WTC11 (cell line): ENCODE measurements at regions not wholly inside any gene's neighbourhood (a gene's known extent, or its start where the extent isn't known, plus 50 kb on each side); places are given as distances from the start of the nearest gene placed in this dataset.

ENCODE experiments used
- ATAC-seq: fragments of 200-7000 bp; cut with Tn5 transposase; 2 replicates; pipeline ENCODE4 v1.10.0; 2021; ENCODE audit warnings: mild to moderate bottlenecking, moderate library complexity
- CTCF ChIA-PET: fragments of 300-600 bp; sonication (Branson Sonifier 250); formaldehyde crosslinking; loops from one replicate; lab custom pipeline; 2021; ENCODE audit warnings: antibody characterized with exemption; lab: Charles Lee
- POLR2A ChIA-PET: fragments of 350-600 bp; sonication (Branson Sonifier 250); formaldehyde crosslinking; loops from one replicate; lab custom pipeline; 2021; ENCODE audit warnings: antibody characterized with exemption; lab: Charles Lee
- DNase-seq: peaks from one replicate; pipeline ENCODE4 v3.0.0; 2021; ENCODE audit warnings: low spot score
- H3K27ac Mint-ChIP-seq: 2 replicates; pipeline ENCODE4 v1.8.0; 2021; ENCODE audit warnings: mixed read lengths
- H3K27me3 Mint-ChIP-seq: 2 replicates; pipeline ENCODE4 v1.8.0; 2021; ENCODE audit warnings: low read depth, mild to moderate bottlenecking, moderate library complexity, mixed read lengths
- H3K36me3 Mint-ChIP-seq: 2 replicates; pipeline ENCODE4 v1.8.0; 2021; ENCODE audit warnings: mixed read lengths
- H3K4me1 Mint-ChIP-seq: 2 replicates; pipeline ENCODE4 v1.8.0; 2022; ENCODE audit warnings: mixed read lengths
- H3K4me3 Mint-ChIP-seq: 2 replicates; pipeline ENCODE4 v1.8.0; 2021; ENCODE audit warnings: mild to moderate bottlenecking, moderate library complexity, mixed read lengths
- H3K9me3 Mint-ChIP-seq: 2 replicates; pipeline ENCODE4 v1.8.0; 2021; ENCODE audit warnings: mixed read lengths
- ATF1 ChIP-seq: sonication (generic); formaldehyde crosslinking; IDR thresholded peaks from 2 replicates; pipeline ENCODE4 v1.8.1; 2023; ENCODE audit warnings: mild to moderate bottlenecking, moderate library complexity, missing genetic modification reagents
- ATF3 ChIP-seq: sonication (generic); formaldehyde crosslinking; conservative IDR thresholded peaks from 2 replicates; pipeline ENCODE4 v1.8.1; 2022; ENCODE audit warnings: mild to moderate bottlenecking, missing genetic modification reagents
- ATF6 ChIP-seq: sonication (generic); formaldehyde crosslinking; IDR thresholded peaks from 2 replicates; pipeline ENCODE4 v1.8.1; 2023; ENCODE audit warnings: mild to moderate bottlenecking, missing genetic modification reagents
- CBFB ChIP-seq: sonication (generic); formaldehyde crosslinking; IDR thresholded peaks from 2 replicates; pipeline ENCODE4 v1.8.1; 2022; ENCODE audit warnings: mild to moderate bottlenecking, low read depth, missing genetic modification reagents
- CREB1 ChIP-seq: sonication (generic); formaldehyde crosslinking; IDR thresholded peaks from 2 replicates; pipeline ENCODE4 v1.8.0; 2023; ENCODE audit warnings: mild to moderate bottlenecking, missing genetic modification reagents
- E2F1 ChIP-seq: sonication (generic); formaldehyde crosslinking; IDR thresholded peaks from 2 replicates; pipeline ENCODE4 v1.8.0; 2022; ENCODE audit warnings: mild to moderate bottlenecking, missing genetic modification reagents
- EMX1 ChIP-seq: fragments of 250-450 bp; sonication (Bioruptor Pico); IDR thresholded peaks from 2 replicates; pipeline ENCODE4 v1.8.0; 2021; ENCODE audit warnings: mild to moderate bottlenecking
- HMGA2 ChIP-seq: fragments of 250-450 bp; sonication (Bioruptor Pico); IDR thresholded peaks from 2 replicates; pipeline ENCODE4 v1.4.0; 2021; ENCODE audit warnings: mild to moderate bottlenecking, moderate library complexity
- JAZF1 ChIP-seq: fragments of 250-450 bp; sonication (Bioruptor Pico); IDR thresholded peaks from 2 replicates; pipeline ENCODE4 v1.9.0; 2021; ENCODE audit warnings: moderate library complexity, mild to moderate bottlenecking, inconsistent platforms
- KAT7 ChIP-seq: sonication (generic); formaldehyde crosslinking; IDR thresholded peaks from 2 replicates; pipeline ENCODE4 v1.8.1; 2023; ENCODE audit warnings: missing genetic modification reagents, mild to moderate bottlenecking, borderline replicate concordance
- MAX ChIP-seq: sonication (generic); formaldehyde crosslinking; IDR thresholded peaks from 2 replicates; pipeline ENCODE4 v1.8.0; 2022; ENCODE audit warnings: mild to moderate bottlenecking, missing genetic modification reagents
- NFE2L1 ChIP-seq: sonication (generic); formaldehyde crosslinking; IDR thresholded peaks from 2 replicates; pipeline ENCODE4 v1.8.1; 2023; ENCODE audit warnings: missing genetic modification reagents
- NFYB ChIP-seq: sonication (generic); formaldehyde crosslinking; conservative IDR thresholded peaks from 2 replicates; pipeline ENCODE4 v1.8.0; 2022; ENCODE audit warnings: low read depth, missing genetic modification reagents
- NR1H2 ChIP-seq: sonication (generic); formaldehyde crosslinking; IDR thresholded peaks from 2 replicates; pipeline ENCODE4 v1.9.0; 2021; ENCODE audit warnings: mild to moderate bottlenecking, moderate library complexity, missing genetic modification reagents
- NR2C2 ChIP-seq: sonication (generic); formaldehyde crosslinking; IDR thresholded peaks from 2 replicates; pipeline ENCODE4 v1.8.0; 2022; ENCODE audit warnings: mild to moderate bottlenecking, missing genetic modification reagents
- RELA ChIP-seq: sonication (generic); formaldehyde crosslinking; IDR thresholded peaks from 2 replicates; pipeline ENCODE4 v1.8.1; 2022; ENCODE audit warnings: missing genetic modification reagents, mild to moderate bottlenecking, borderline replicate concordance
- RORB ChIP-seq: fragments of 250-450 bp; sonication (Bioruptor Pico); IDR thresholded peaks from 2 replicates; pipeline ENCODE4 v1.9.0; 2021; ENCODE audit warnings: mild to moderate bottlenecking
- SMAD4 ChIP-seq: sonication (generic); formaldehyde crosslinking; IDR thresholded peaks from 2 replicates; pipeline ENCODE4 v1.8.0; 2022; ENCODE audit warnings: mild to moderate bottlenecking, missing genetic modification reagents
- TEAD4 ChIP-seq: sonication (generic); formaldehyde crosslinking; IDR thresholded peaks from 2 replicates; pipeline ENCODE4 v1.8.0; 2022; ENCODE audit warnings: mild to moderate bottlenecking, missing genetic modification reagents
- ZNF281 ChIP-seq: sonication (generic); formaldehyde crosslinking; IDR thresholded peaks from 2 replicates; pipeline ENCODE4 v1.8.0; 2023; ENCODE audit warnings: mild to moderate bottlenecking, missing genetic modification reagents
- ZNF396 ChIP-seq: fragments of 250-450 bp; sonication (Bioruptor Pico); IDR thresholded peaks from 2 replicates; pipeline ENCODE4 v1.8.0; 2021; ENCODE audit warnings: mild to moderate bottlenecking, moderate library complexity, borderline replicate concordance
- TF ChIP-seq, protein P1 (sequence below): fragments of 250-450 bp; sonication (Bioruptor Pico); IDR thresholded peaks from 2 replicates; pipeline ENCODE4 v1.9.0; 2021; ENCODE audit warnings: mild to moderate bottlenecking
- TF ChIP-seq, protein P2 (sequence below): sonication (generic); formaldehyde crosslinking; IDR thresholded peaks from 2 replicates; pipeline ENCODE4 v1.8.1; 2022; ENCODE audit warnings: low read depth, mild to moderate bottlenecking, moderate library complexity, missing genetic modification reagents, borderline replicate concordance

GRCh38 chr2:139225961-139226360, 445.8 kb upstream of the NXPH2 start:
- H3K36me3 Mint-ChIP-seq, result no peaks in the 10 kb centered on the region
- no peaks in the 10 kb centered on the region for H3K9me3 Mint-ChIP-seq
- no peaks in the 10 kb centered on the region for H3K4me1 Mint-ChIP-seq
- no peak overlapping the region for H3K4me3 Mint-ChIP-seq
- TF ChIP-seq CBFB (CRISPR knock-in tag) (no peak), NFYB (no peak), SMAD4 (no peak), HMGA2 (CRISPR knock-in tag) (no peak), NFE2L1 (no peak), ATF1 (CRISPR knock-in tag) (no peak), NR1H2 (CRISPR knock-in tag) (no peak), JAZF1 (CRISPR knock-in tag) (no peak), CREB1 (CRISPR knock-in tag) (no peak), EMX1 (CRISPR knock-in tag) (no peak), ZNF396 (CRISPR knock-in tag) (no peak), KAT7 (no peak), ATF6 (CRISPR knock-in tag) (no peak), ATF3 (CRISPR knock-in tag) (no peak), TEAD4 (no peak), ZNF281 (CRISPR knock-in tag) (no peak), RORB (CRISPR knock-in tag) (no peak), E2F1 (CRISPR knock-in tag) (no peak)
- TF ChIP-seq, protein P1, sequence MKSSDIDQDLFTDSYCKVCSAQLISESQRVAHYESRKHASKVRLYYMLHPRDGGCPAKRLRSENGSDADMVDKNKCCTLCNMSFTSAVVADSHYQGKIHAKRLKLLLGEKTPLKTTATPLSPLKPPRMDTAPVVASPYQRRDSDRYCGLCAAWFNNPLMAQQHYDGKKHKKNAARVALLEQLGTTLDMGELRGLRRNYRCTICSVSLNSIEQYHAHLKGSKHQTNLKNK (CRISPR knock-in tag), result no peak
- TF ChIP-seq, protein P2, sequence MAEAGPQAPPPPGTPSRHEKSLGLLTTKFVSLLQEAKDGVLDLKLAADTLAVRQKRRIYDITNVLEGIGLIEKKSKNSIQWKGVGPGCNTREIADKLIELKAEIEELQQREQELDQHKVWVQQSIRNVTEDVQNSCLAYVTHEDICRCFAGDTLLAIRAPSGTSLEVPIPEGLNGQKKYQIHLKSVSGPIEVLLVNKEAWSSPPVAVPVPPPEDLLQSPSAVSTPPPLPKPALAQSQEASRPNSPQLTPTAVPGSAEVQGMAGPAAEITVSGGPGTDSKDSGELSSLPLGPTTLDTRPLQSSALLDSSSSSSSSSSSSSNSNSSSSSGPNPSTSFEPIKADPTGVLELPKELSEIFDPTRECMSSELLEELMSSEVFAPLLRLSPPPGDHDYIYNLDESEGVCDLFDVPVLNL, result no peak
- H3K27me3 Mint-ChIP-seq, result no peaks in the 10 kb centered on the region
- ChIA-PET POLR2A (no interaction called here), CTCF (no interaction called here)
- no peak for ATAC-seq
- no peak overlapping the region for H3K27ac Mint-ChIP-seq
- DNase-seq, result no peak

GRCh38 chr2:139218181-139218580, 438.0 kb upstream of the NXPH2 start:
- Mint-ChIP-seq H3K9me3 (peaks cover 3% of the 10 kb centered on the region; the same call in 1 of the 2 replicates), H3K27ac (no peak overlapping the region), H3K4me3 (no peak overlapping the region), H3K4me1 (peaks cover 8% of the 10 kb centered on the region), H3K36me3 (no peaks in the 10 kb centered on the region), H3K27me3 (no peaks in the 10 kb centered on the region)
- no peak for ATAC-seq
- DNase-seq, result no peak
- CTCF ChIA-PET, result no interaction called here
- TF ChIP-seq NR2C2 (CRISPR knock-in tag) (no peak), RELA (no peak), MAX (CRISPR knock-in tag) (no peak)
- POLR2A ChIA-PET, result no interaction called here
